ENCODE measurements at regions not wholly inside any gene's neighbourhood (a gene's known extent, or its start where the extent isn't known, plus 50 kb on each side); places are given as distances from the start of the nearest gene placed in this dataset.
"Not testable (repeated sequence)": the region's sequence is repeated elsewhere in the genome, so short reads cannot be mapped to it uniquely, and the experiment has no call there.

DNA sequence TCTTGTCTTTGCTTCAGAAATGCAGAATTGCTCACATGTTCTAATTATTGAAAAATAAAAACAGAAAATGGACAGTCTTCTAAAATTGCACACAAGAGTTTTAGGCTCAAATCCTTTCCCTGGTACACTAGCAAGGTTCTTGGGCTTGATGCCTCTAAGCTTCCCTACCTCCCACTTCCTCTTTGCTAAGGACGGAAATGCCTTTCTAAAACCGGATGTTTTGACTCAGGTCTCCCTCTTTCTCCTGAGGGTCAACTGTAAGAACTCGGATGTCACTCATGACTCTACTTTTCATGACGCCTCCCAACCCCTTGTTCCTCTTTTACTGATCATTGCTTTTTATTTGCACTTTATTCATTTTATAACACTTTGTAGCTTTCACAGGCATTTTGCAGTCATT is 613.5 kb downstream of the C6orf118 start:
- DNase-seq (ENCODE audit: low read depth in 2 of 2), result no peak

DNA sequence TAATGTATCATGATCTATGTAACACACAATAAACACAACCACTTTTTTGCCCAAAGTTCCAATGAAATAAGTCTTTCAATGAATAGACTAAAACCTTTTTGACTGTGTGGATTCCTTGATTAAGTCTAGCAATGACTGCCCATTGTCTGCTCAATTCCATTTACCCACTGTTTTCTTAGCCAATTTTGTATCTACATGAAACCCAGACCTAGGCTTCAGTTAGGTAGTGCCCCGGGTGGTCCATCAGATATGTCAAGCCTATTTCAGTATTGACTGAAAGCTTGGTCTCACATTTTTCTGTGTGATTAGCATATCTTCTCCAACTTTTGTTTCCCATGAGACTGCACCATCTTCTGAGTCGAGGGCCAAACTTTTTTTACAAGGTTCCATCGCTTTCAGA is 615.0 kb downstream of the C6orf118 start:
- no peak for DNase-seq (ENCODE audit: low read depth in 2 of 2)

DNA sequence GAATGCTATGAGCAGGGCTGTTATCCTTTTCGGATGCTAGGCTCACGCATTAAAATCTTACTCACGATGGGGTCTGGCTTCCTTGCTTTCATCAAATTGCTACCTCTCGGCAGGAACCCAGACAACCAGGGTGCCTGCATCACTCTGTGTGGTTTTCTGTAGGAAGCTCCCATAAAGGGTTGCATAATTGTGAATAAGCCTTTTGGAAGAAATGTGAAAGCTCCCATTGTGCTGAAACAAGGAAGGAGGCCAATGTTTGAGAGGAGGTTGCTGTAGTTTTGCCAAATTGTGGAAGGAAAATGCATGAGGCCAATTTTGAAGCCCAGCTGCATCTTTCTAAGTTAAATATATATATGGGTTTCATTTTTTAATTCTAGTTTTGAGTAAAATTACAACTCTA is 615.5 kb downstream of the C6orf118 start:
- DNase-seq (ENCODE audit: low read depth in 2 of 2), result no peak

DNA sequence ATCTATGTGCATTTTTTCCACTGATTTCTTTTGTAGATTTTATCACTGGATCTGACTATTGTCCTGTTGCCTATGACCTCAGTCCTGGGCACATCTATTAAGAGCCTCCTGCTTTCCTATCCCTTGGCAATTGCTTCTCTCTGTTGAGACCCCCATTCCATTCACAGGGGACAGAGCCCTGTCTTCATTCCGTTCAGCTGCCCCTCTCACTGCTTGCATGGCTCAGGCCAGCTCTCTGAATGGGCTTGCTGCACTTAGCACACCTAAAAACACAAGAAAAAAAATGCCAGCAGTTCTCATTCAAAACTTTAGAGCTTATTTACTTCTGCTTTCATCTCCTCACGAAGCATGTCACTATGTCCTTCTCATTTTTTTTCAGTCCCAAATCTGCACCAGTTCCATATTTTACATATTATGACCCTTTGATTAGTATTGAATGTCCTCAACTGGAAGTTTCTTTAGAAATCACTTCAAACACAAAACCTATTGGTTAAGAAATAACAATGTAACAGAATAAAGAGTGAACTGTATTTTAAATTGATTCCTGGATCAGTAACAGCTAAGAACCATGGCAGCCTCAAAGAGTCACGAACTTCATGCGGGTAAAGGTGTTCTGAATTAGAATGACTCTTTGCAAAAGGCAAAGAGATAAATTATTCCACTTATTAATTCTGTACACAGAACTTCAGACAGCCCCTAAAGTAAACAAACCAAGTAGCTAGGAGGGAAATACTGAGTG is 616.5 kb downstream of the C6orf118 start:
- DNase-seq (ENCODE audit: low read depth in 2 of 2), result no peak

DNA sequence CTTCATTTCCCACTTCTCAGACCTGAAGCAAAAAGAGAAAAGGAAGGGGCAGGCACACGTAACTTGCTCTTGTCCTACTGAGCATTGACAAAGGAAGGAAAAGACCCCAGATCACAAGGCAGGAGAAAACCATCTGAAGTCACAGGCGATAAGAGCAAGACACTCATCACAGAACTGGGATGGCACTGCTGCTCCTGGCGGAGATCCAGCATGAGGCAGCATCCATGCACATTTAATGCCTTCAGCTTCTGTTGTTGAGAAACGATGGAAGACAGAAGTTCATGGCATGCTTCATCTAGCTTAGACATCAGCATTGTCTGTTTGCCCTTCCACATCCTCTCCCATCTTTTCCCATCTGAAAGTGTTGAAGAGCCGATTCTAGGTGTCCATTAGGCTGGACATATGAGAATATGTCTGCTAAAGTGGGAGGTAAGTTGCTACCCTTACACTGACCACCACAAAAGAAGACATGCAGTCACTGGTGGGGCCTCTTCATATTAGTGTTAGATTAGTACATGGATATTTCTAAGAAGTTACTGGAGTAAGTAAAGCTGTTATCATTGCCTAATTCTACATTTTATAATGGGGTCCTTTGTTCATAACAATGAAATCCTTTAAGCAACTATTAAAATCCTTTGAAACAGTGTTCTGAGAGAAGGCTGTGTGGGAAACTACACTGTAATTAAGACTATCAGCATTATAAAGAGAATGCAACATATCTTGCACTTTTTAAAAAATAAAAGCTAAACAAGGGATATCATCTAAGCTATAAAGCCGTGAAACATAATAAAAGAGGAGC is 618.5 kb downstream of the C6orf118 start:
- no peak for DNase-seq (ENCODE audit: low read depth in 2 of 2)

DNA sequence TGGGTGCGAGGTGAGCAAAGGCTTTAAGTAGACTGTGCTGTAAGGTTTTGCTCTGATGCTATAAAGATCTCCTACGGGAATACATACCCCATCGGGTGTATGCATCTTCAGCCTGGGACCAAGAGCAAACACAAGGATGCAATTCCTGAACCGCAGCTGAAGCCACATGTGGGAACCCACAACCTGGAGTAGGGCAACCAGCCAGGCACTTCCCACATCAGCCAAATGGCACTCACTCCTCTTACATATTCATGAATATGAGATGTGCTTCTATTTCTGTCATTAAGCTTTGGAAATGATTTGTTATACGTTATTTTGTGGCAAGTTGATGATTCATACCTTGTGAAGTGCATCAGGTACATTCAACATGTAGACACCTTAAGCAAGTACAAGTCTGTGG is 619.2 kb downstream of the C6orf118 start:
- no peak for DNase-seq (ENCODE audit: low read depth in 2 of 2)

DNA sequence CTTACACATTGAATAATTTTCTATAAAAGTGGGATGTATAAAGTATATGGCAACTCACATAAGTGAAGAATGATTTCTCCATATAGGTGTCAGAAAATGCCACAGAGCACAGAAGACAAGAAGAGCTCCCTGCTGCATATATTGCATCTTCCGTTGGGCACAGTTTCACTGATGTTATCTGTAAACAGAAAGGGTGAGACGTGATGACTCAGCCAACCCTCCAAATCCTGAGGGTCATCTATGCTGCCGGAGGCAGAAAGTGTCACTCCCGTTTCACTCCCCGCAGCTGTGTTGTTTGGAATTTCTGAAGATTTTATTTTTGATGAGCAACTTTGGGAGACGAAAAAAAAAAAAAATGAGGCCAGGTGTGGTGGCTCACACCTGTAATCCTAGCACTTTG is 644.1 kb downstream of the C6orf118 start:
- no peak for DNase-seq (ENCODE audit: low read depth in 2 of 2)

DNA sequence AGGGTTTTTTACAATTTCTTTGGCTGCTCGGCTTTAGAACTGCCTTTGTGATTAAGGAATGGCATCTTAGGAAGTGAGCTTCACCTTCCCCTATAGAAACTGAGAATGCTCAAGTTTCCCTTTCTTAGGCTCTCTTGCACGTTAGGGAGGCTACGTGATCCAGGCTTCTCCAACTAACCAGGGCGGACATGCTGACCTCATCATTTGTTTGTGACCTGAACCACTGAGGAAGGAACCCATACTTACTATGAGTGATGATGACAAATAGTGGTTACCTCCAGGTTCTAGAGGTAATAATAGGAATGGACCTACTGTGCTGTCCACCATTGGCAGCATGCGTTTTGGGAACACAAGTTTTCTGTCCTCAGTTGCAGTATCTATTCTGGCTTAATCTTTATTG is 645.8 kb downstream of the C6orf118 start:
- no peak for DNase-seq (ENCODE audit: low read depth in 2 of 2)

DNA sequence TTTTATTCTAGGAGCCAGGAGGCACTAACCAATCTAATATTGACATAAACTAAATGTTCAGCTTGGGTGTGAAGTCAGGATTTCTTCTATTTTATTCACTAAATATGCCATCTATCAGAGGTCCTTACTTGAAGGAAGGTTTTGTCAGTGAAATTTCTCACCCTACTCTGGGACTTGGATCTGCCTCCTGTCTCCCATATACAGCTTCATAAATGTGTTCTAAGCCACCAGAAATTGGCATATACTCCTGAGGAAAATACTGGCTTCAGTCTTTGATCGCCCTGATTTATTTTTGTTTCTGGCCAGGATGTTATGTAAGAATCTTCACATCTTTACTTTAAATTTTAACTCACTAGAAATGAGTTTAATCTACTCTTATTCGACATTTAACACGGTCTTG is 647.7 kb downstream of the C6orf118 start:
- no peak for DNase-seq (ENCODE audit: low read depth in 2 of 2)

DNA sequence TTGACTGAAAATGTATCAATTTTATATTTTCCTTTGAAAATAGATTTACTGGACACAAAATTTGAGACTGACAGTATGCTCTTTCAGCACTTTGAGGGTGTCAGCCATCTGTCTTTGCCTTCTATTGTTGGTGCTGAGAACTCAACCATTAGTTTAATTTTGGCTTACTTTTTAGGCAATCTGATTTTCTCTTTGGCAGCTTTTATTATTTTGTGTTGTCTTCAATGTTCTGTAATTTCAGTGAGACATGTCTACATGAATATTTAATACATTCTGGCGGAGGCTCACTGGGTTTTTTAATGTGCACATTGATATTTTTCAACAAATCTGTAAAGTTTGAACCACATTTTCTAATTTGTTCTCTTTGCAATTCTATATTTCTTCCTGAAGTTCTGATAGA is 648.6 kb downstream of the C6orf118 start:
- no peak for DNase-seq (ENCODE audit: low read depth in 2 of 2)

DNA sequence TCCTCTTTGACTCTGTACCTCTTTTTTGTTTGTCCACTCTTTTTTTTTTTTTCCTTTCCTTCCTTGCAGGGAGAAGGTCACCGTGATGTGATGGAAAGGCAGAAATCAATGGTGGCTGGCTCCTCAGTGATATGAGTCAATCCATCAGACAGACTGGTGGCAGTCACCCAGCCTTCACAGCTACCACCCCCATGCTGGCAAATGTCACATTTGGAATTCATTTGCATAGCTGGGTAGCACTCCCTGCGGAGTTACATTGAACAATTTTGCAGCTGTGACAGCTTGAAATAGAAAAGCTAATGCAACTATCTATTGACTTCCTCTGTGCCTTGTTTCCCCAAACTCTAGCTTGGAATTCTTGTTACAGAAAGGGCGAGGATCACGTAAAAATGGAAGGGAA is 668.4 kb downstream of the C6orf118 start:
- no peak for DNase-seq (ENCODE audit: low read depth in 2 of 2)

DNA sequence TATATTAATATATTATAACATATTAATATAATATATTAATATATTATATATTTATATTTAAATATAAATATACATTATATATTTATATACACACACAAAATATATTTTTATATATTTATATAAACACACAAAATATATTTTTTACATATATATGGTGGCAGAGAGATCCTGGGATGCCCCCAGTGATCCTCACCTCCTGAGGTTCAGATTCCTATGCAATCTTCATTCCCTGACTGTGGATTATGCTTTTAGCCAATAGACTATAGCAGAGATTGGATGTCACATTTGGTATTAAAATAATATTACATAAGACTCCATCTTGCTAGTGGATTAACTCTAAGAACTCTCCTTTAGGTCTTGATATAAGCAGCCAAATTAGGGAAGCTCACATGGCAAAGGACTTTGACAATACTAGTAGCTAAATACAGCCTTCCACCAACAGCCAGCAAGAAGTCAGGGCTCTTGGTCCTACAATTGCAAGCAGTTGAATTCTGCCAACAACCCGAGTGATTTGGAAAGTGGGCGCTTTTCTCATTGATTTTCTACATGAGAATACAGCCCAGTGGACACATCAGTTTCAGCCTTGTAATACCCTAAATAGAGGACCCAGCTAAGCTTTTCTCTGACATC is 681.0 kb downstream of the C6orf118 start:
- DNase-seq (ENCODE audit: low read depth in 2 of 2), result no peak

DNA sequence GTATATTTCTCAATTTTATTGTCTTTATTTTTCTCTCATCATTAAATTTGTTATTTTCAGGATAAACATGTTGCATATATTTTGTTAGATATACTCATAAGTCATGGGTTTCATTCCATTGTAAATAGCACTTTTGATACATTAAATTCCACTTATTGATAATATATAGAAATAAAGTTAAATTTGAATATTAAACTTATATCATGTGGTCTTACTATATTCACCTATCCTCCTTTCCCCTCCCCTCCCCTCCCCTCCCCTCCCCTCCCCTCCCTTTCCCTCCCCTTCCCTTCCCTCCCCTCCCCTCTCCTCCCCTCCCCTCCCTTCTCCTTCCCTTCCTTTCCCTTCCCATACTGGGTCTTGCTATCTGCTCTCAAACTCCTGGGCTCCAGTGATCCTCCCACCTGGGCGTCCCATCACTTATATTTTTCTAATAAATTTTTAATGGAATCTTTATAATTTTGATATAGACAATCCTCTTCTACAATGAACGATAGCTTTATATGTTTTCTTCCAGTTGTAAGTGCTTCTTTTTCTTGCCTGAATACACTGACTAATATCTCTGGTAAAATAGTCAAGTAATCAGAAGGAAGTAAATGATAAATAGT is 692.4 kb downstream of the C6orf118 start:
- no peak for DNase-seq (ENCODE audit: low read depth in 2 of 2)

DNA sequence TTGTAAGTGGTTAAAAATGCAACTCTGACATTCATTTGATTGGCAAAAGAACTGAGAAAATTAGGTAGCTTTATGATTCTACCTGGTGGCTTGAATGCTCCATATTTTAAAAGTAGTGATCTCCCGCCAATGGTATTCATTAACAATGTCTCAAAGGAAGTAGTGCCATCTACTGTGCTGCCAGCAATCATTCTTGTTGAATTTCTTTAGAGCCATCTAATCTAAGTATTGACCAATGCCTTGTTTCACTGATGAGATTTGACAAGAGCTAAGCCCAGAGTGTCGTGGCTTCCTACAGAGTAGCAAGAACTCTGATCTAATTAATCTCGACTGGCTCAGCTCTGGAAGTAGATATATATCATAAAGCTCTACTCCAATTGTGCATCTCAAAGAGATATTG is 696.7 kb downstream of the C6orf118 start:
- no peak for DNase-seq (ENCODE audit: low read depth in 2 of 2)

DNA sequence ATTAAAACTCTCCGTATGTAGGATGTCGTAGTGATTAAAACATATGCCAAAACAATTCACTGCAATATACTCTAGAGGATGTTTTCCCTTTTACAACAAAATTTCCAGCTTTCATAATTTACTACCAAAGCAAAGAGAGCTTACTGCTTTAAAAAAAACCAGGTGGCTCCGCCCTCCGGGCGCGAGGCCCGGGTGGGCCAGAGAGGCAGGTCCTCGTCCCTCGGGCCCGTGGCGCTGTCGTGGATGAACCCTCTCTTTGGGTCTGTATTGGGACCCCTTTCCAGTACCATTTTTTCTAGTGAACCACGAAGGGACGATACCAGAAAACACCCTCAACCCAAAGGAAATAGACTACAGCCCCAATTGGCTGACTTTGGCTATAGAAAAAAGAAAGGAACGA is 698.5 kb downstream of the C6orf118 start:
- DNase-seq (ENCODE audit: low read depth in 2 of 2), result not testable (repeated sequence)

DNA sequence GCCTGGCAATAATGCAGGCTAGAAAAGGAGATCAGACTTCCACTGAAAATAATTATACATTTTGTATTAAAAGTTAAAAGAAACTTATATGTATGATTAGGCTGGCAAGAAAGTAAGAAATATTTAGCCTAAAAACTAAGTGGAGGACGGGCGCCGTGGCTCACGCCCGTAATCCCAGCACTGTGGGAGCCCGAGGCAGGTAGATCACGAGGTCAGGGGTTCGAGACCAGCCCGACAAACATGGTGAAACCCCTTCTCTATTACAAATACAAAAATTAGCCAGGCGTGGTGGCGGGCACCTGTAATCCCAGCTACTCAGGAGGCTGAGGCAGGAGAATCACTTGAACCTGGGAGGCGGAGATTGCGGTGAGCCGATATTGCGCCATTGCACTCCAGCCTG is 707.0 kb downstream of the C6orf118 start:
- not testable (repeated sequence) for DNase-seq (ENCODE audit: low read depth in 2 of 2)

DNA sequence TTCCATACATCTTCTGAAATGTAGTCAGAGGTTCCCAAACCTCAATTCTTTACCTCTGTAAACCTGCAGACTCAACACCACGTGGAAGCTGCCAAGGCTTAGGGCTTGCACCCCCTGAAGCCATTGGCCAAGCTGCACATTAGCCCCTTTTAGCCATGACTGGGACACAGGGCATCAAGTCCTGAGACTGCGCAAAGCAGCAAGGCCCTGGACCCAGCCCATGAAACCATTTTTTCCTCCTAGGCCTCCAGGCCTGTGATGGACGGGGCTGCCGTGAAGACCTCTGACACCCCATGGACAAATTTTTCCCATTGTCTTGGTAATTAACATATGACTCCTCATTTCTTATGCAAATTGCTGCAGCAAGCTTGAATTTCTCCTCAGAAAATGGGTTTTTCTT is 727.8 kb downstream of the C6orf118 start:
- no peak for DNase-seq (ENCODE audit: low read depth in 2 of 2)

DNA sequence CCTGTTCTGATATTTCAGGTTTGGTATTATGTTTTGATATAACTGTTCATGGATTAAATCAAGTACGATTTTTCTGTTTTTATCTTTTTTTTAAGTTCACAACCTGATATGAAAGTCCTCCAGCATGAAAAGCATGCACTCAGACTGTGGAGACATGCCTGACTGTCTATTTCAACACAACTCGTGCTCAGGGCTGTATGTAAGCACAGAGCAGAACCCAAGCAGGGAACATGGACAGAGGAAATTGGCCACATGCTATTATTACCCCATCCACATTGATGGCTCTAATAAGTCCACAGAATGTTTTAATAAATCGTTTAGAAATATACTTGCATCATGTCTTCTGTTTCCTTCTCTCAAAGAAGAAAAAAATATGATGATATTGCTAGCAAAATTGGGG is 730.4 kb downstream of the C6orf118 start:
- DNase-seq (ENCODE audit: low read depth in 2 of 2), result no peak

DNA sequence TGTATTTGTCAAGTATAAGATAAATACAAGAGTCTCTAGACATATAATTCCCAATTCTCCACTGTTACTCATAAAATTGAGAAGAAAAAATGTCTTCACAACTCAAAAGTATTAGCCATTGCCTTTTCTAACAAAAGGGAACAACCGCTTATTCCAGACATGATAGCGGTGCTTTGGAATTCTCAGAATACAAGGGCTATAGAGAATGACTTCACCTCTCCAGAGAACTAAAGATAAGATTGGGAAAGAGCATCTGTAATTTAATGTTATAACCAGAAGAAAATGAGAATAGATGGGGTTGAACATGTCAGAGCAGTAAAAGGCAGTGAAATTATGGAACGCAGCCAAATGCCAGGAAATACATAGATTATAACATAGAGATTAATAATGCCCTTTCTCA is 730.8 kb downstream of the C6orf118 start:
- DNase-seq (ENCODE audit: low read depth in 2 of 2), result no peak

DNA sequence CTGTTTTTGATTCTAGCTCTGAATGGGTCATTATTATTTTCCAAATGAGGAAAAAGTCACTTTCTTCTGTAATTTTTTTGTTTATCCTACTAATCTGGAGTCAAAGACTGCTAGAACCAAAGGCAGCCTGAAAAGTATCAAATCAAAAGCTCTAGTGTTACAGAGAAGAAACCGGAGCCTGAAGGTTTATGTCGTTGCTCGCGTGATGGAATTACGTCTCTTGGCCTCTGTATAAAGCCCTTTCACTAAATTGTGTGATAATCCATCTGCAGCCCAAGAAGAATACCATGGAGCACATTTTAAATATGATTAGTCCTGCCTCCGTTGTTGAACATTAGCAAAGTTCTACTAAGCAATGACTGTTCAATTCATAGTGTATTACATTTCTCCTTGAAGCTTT is 738.6 kb downstream of the C6orf118 start:
- DNase-seq (ENCODE audit: low read depth in 2 of 2), result no peak

DNA sequence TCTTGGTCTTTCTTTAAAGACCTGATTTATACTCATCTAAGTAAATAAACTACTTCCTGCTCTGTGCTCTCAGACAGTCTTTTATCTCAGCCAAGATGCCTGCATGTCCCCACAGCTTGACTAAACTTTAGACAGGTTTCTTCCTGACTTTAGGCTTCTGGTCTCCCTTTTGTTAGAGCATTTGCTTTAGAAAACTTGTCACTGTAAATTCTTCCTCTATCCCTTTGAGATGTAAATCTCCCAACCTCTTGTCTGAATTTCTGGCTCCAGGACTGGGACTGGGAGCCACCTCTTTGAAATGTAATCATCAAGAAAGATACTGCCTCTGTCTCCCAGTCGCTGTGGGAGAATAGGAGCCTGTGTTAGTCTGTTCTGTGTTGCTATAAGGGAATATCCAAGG is 739.9 kb downstream of the C6orf118 start:
- DNase-seq (ENCODE audit: low read depth in 2 of 2), result no peak

DNA sequence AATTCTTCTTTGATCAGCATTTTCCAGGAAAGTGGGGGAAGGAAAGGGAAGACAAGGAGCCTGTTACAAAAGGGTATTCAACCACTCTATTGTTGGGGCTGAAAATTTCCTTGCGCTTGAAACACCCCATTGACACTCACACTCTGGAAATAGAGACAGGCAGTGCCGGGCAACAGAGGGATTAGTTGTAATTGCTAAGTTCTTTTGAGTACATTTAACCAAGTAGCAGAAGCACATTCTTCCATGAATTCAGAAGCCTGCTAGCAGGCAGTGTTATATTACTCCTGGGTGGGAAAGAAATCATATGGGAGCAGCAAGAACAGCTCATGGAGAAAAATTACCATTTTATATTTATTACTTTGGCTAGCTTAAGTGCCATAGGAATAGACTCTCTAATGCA is 745.5 kb downstream of the C6orf118 start:
- DNase-seq (ENCODE audit: low read depth in 2 of 2), result no peak

DNA sequence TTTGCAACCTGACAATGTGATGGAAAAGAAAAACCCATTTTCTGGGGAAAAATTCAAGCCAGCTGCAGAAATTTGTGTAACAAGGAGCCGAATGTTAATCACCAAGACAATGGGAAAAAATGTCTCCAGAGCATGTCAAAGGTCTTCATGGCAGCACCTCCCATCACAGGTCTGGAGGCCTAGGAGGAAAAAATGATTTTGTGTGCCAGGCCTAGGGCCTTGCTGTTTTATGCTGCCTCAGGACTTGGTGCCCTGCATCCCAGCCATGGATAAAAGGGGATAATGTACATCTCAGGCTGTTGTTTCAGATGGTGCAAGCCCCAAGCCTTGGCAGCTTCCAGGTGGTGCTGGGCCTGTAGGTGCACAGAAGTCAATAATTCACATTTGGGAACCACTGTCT is 747.7 kb downstream of the C6orf118 start:
- no peak for DNase-seq (ENCODE audit: low read depth in 2 of 2)
